Stimulated activated CD4-positive, alpha-beta T cell treated with anti-CD3 and anti-CD28 coated beads, Interleukin-1b, Interleukin-23, amount 100 ng/mL, for 4 hours (primary cell): ENCODE measurements at regions not wholly inside any gene's neighbourhood (a gene's known extent, or its start where the extent isn't known, plus 50 kb on each side); places are given as distances from the start of the nearest gene placed in this dataset.

Experiments
- DNase-seq, 2 donors: peaks; one replicate each; pipeline ENCODE4 v3.0.0-alpha.2; 2020; ENCODE audit warnings: low read depth in 2 of 2

GRCh38 chr12:40616383-40616915 lies 75.8 kb upstream of the CNTN1 start:
- DNase-seq: no peak

GRCh38 chr12:40618636-40619035 lies 73.6 kb upstream of the CNTN1 start:
- DNase-seq: no peak

GRCh38 chr12:40620564-40621019 lies 71.6 kb upstream of the CNTN1 start:
- DNase-seq: no peak

- DNase-seq: peak in 1 of 2 donors; percentile 6
These were observed 69.9 kb upstream of the CNTN1 start for GRCh38 chr12:40622246-40622838.

GRCh38 chr12:40632171-40632570 lies 60.1 kb upstream of the CNTN1 start:
- DNase-seq: no peak

GRCh38 chr12:40632933-40633332 lies 59.3 kb upstream of the CNTN1 start:
- no peak for DNase-seq

- no peak for DNase-seq
These were observed 57.6 kb upstream of the CNTN1 start for GRCh38 chr12:40634517-40635131.

GRCh38 chr12:40635141-40635731 lies 57.0 kb upstream of the CNTN1 start:
- DNase-seq: no peak
